ENCODE measurements at regions not wholly inside any gene's neighbourhood (a gene's known extent, or its start where the extent isn't known, plus 50 kb on each side); places are given as distances from the start of the nearest gene placed in this dataset.
A peak's percentile ranks its signal among the peaks of the same experiment; 100 is the strongest.

DNA sequence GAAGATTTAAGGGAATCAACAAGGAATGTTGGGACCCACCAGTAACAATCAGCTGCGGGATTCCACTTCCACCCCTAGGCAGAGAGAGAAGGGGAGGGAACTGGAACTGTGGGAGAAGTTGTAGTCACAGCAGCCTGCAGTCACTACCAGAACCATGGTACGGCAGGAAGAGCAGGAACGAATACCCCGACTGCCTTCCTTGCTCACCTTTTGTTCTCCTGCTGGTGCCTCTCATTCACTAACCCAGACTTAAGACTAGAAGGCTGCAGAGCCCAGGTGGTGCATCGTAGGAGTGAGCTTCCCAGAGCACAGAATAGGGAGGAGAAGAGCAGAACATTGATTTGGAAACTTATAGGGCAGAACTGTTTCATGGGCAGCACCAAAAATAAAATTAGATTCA lies 154.2 kb downstream of the DYRK2 start:
- DNase-seq (ENCODE audit: low spot score in 2 of 2) (no peak), ATAC-seq (no peak)
- H3K27ac Mint-ChIP-seq = no peak overlapping the region
- peaks cover 7% of the 10 kb centered on the region for H3K4me1 Mint-ChIP-seq
- no peak overlapping the region for H3K4me3 Mint-ChIP-seq
- no peaks in the 10 kb centered on the region for H3K36me3 Mint-ChIP-seq
- H3K9me3 Mint-ChIP-seq = no peaks in the 10 kb centered on the region

DNA sequence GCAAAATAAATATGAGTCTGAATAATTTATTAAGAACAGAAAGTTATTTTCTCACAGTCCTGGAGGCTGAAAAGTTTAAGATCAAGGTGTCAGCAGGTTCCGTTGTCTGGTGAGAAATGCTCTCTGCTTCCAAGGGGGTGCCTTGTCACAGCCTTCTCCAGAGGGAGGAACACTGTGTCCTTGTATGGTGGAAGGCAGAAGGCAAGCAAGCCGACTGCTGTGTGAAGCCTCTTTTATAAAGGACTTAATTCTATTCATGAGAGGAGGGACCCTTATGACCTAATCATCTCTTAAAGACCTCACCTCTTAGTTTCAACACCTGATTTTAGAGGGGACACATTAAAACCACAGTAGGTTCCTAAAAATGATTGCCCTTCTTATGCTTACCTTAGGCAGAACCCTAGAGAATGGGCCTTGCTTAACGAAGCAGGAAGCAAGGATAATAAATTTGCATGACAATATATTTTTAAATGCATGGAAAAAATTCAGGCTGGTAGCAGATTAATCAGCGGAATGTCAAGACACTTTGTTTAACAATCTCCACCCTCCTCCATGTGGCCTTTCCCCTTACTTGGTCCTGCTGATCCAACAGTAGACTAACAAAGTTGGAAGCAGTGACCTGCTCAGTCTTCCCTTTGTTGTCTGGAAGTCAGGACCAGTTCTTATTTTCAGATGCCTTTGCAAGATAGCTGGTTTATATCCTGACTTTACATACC lies 154.9 kb downstream of the DYRK2 start:
- H3K36me3 Mint-ChIP-seq = no peaks in the 10 kb centered on the region
- no peaks in the 10 kb centered on the region for H3K9me3 Mint-ChIP-seq
- H3K4me1 Mint-ChIP-seq = peaks cover 7% of the 10 kb centered on the region
- DNase-seq (ENCODE audit: low spot score in 2 of 2) = no peak
- no peak overlapping the region for H3K27ac Mint-ChIP-seq
- no peak overlapping the region for H3K4me3 Mint-ChIP-seq
- no peak for ATAC-seq

DNA sequence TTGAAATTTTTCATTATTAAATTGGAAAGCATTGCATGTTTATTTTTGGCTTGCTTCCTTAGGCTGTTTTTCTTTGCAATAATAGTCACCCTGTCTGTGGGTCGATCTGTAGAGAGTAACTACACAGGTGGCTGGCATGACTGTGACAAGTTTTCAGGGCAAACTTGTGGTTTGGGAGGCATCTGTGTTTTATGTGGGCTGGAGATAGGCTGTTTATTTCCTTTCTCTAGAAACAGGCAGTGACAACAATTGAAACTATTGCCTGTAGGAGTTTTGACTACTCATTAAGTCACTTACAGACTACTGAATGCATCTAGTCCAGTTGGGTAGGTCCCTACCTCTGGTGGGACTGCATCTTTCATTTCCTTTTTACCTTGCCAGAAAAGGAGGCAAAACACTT lies 155.6 kb downstream of the DYRK2 start:
- Mint-ChIP-seq H3K4me1 (peaks cover 5% of the 10 kb centered on the region), H3K36me3 (no peaks in the 10 kb centered on the region), H3K27ac (no peak overlapping the region), H3K4me3 (no peak overlapping the region), H3K9me3 (no peaks in the 10 kb centered on the region)
- DNase-seq (ENCODE audit: low spot score in 2 of 2) = peak in 1 of 2 donors; percentile 58
- ATAC-seq = peak; percentile 97

DNA sequence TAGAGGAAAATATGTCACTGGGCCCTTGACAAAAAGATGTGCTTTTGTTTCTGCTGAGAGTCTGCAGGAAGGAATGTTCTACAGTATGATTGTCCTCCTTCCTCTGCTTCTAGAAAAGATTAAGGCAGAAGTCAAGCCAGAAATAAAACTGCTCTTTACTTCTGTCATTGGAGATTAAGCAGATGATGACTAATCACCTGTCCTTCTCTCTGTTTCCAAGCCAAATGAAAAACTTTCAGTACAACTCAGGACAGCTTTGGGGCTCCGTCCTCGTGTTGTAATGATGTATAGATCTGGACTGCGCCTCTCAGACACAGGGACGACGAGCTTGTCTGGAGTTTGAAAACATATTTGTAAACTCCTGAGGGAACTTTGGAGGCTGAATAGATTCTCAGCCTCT lies 159.3 kb downstream of the DYRK2 start:
- Mint-ChIP-seq H3K27ac (no peak overlapping the region), H3K4me3 (no peak overlapping the region), H3K36me3 (no peaks in the 10 kb centered on the region), H3K9me3 (no peaks in the 10 kb centered on the region), H3K4me1 (no peaks in the 10 kb centered on the region)
- ATAC-seq (no peak), DNase-seq (ENCODE audit: low spot score in 2 of 2) (no peak)

DNA sequence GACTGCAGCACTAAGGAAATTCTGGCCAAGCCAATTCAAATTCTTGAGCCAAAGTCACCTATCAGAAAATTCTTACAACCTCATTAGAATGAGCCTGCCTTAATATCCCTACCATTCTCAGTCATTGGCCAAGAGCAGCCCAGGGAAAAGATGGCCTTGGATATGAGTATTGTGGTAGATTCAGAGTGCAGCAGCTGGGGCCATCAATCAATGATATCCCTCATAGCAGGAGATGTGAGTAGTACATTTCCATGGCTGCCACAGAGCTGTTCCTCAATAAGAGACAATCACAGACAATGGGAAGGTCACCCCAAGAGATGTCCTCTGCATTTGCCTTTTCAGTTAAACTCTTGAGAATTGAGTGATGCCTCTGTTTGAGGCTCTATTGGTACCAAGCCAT lies 161.6 kb downstream of the DYRK2 start:
- no peaks in the 10 kb centered on the region for H3K36me3 Mint-ChIP-seq
- H3K4me1 Mint-ChIP-seq = no peaks in the 10 kb centered on the region
- no peak overlapping the region for H3K4me3 Mint-ChIP-seq
- ATAC-seq (no peak), DNase-seq (ENCODE audit: low spot score in 2 of 2) (no peak)
- no peak overlapping the region for H3K27ac Mint-ChIP-seq
- H3K9me3 Mint-ChIP-seq = peaks cover 3% of the 10 kb centered on the region

DNA sequence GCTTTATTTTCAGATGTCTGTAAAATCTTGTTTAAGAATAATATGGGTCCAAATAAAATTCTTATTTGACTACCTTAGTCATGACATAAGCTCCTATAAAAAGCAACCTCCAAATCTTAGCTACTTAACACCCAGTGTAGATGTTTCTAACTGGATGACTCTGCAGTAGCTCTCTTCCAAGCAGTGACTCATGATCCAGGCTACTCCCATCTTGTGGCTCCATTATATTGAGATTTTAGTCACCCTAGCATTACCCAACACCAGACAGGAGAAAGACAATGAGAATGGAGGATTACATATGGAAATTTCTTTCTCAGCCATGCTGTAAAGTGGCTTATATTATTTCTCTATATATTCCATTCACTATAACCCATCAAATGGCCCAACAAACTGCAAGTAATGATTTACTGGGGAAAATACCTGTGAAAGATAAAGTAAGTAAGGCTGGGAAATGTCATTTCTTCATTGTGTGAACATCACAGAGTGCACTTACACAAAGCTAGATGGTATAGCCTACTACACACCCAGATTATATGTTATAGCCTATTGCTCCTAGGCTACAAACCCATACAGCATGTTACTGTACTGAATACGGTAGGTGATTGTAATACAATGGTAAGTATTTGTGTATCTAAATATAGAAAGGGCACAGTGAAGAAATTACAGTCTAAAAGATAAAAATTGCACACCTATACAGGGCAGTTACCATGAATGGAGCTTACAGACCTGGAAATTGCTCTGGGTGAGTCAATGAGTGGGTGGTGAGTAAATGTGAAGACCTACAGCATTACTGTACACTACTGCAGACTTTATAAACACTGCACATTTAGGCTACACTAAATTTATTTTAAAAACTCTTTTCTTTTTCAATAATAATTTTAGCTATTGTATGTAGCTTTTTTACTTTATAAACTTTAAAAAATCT lies 163.2 kb downstream of the DYRK2 start:
- ATAC-seq (peak; percentile 72), DNase-seq (ENCODE audit: low spot score in 2 of 2) (no peak)
- H3K9me3 Mint-ChIP-seq = peaks cover 8% of the 10 kb centered on the region
- no peak overlapping the region for H3K4me3 Mint-ChIP-seq
- no peak overlapping the region for H3K27ac Mint-ChIP-seq
- no peaks in the 10 kb centered on the region for H3K4me1 Mint-ChIP-seq
- H3K36me3 Mint-ChIP-seq = no peaks in the 10 kb centered on the region

DNA sequence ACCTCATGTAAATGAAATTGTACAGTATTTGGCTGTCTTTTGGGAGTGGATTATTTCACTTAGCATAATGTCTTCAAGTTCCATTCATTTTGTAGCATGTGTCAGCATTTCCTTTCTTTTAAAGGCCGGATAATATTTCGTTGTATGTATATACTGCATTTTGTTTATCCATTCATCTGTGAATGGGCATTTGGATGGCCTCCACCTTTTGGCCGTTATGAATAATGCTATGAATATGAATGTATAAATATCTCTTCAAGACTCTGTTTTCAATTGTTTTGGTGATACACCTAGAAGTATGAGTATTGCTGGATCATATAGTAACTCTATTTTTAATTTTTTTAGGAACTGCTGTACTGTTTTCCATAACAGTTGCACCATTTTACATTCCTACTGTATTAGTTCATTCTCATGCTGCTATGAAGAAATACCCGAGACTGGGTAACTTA lies 164.9 kb downstream of the DYRK2 start:
- DNase-seq (ENCODE audit: low spot score in 2 of 2) = no peak
- no peaks in the 10 kb centered on the region for H3K4me1 Mint-ChIP-seq
- no peaks in the 10 kb centered on the region for H3K36me3 Mint-ChIP-seq
- ATAC-seq = no peak
- H3K27ac Mint-ChIP-seq = no peak overlapping the region
- no peak overlapping the region for H3K4me3 Mint-ChIP-seq
- peaks cover 8% of the 10 kb centered on the region for H3K9me3 Mint-ChIP-seq

DNA sequence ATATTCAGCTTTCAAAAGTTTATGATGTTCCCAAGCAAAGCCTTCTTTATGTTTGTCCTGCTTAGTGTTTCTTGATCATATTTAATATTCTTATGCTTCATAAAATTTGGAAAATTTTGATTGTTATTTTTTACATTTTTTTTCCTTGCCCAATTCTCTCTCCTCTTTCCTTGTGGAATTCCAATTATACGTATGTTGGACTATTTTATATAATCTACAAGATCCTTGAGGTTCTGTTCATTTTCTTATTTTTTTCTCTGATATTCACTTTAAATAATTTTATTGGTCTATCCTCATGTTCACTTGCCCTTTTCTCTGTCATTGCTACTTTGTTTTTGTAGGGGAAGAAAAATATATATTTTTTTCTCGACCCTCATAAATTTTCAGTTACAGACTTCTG lies 167.7 kb downstream of the DYRK2 start:
- H3K4me3 Mint-ChIP-seq = no peak overlapping the region
- DNase-seq (ENCODE audit: low spot score in 2 of 2) = no peak
- no peak overlapping the region for H3K27ac Mint-ChIP-seq
- no peaks in the 10 kb centered on the region for H3K4me1 Mint-ChIP-seq
- ATAC-seq = no peak
- H3K36me3 Mint-ChIP-seq = no peaks in the 10 kb centered on the region
- peaks cover 8% of the 10 kb centered on the region for H3K9me3 Mint-ChIP-seq

DNA sequence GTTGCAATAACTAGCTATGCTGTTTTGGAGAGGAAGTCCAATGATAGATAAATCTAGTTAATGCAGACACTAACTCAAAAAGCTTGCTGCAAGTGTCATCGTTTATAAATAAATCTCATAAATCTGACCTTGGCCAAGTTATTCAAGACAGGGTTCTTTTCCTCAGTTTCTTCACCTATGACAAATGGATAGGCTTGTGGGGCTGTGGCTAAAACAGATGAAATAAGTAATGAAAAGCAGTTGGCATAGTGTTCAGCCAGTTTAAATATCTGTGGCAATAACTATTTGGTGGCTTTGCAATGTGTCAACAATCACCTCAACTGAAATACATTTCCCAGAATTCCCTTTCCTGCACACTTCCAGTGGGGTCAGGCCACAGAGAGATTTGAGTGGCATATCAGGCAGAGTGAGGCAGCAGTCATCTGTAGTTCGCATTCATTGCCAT lies 169.9 kb downstream of the DYRK2 start:
- H3K27ac Mint-ChIP-seq = no peak overlapping the region
- DNase-seq (ENCODE audit: low spot score in 2 of 2) (no peak), ATAC-seq (no peak)
- no peaks in the 10 kb centered on the region for H3K4me1 Mint-ChIP-seq
- H3K36me3 Mint-ChIP-seq = no peaks in the 10 kb centered on the region
- H3K4me3 Mint-ChIP-seq = no peak overlapping the region
- peaks cover 8% of the 10 kb centered on the region for H3K9me3 Mint-ChIP-seq

DNA sequence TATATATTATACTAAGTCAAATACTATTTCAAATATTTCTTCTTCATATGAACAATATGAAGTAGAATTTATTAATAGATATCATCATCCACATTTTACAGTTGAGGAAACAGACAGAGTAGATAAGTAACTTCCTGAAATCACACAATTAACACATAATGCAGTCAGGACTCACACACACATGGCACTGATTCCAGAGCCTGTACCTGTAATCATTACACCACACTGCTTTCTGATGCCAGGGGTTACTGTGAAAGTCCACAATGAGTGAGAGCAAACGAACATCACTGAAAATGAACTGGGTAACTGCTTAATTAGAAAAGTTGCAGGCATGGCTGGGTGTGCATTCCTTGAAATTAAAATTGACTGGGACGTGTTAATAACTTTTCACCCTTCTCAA lies 169.3 kb upstream of the IFNG-AS1 start:
- ATAC-seq = no peak
- peaks cover 6% of the 10 kb centered on the region for H3K9me3 Mint-ChIP-seq
- H3K36me3 Mint-ChIP-seq = no peaks in the 10 kb centered on the region
- no peak for DNase-seq (ENCODE audit: low spot score in 2 of 2)
- H3K27ac Mint-ChIP-seq = no peak overlapping the region
- H3K4me1 Mint-ChIP-seq = no peaks in the 10 kb centered on the region
- no peak overlapping the region for H3K4me3 Mint-ChIP-seq

DNA sequence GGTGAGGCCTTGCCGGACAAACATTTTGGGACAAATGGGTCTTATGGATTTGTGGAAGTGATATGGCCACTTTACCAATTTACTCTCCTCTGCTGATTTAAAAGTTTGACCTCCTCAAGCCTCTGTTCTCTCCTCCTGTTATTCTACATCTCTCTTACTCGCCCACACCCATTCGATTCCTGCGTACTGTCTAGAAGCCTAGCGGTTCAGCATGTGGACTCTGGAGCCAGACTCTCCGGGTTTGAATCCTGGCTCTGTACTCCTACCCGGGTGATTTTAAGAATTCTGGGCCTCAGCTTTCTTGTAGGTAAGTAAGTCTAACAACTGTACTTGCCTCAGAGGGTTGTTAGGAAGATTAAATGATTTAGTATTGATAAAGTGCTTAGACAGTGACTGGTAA lies 168.6 kb upstream of the IFNG-AS1 start:
- no peak for DNase-seq (ENCODE audit: low spot score in 2 of 2)
- peaks cover 6% of the 10 kb centered on the region for H3K9me3 Mint-ChIP-seq
- no peaks in the 10 kb centered on the region for H3K4me1 Mint-ChIP-seq
- no peak overlapping the region for H3K27ac Mint-ChIP-seq
- H3K4me3 Mint-ChIP-seq = no peak overlapping the region
- ATAC-seq = no peak
- no peaks in the 10 kb centered on the region for H3K36me3 Mint-ChIP-seq

DNA sequence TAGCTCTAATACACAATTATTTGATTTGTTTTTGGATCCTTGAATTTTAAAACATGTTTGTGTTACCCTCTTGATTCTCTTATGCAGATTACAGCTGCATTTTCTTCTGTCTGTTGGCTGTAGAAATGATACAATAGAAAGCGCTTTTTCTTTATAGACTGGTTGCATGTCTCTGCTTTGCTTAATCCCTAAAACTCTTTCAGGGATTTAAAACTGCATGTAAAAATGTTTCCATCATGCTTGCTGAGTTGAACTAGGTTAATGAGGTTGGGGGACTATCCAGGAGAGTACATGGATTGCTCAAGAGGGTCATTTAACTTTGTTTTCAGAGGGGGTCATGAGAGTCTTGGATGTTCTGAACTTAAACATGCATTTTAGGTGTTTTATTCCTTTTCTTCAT lies 166.4 kb upstream of the IFNG-AS1 start:
- ATAC-seq = no peak
- no peaks in the 10 kb centered on the region for H3K36me3 Mint-ChIP-seq
- DNase-seq (ENCODE audit: low spot score in 2 of 2) = no peak
- H3K27ac Mint-ChIP-seq = no peak overlapping the region
- H3K4me3 Mint-ChIP-seq = no peak overlapping the region
- H3K9me3 Mint-ChIP-seq = no peaks in the 10 kb centered on the region
- H3K4me1 Mint-ChIP-seq = peaks cover 8% of the 10 kb centered on the region

DNA sequence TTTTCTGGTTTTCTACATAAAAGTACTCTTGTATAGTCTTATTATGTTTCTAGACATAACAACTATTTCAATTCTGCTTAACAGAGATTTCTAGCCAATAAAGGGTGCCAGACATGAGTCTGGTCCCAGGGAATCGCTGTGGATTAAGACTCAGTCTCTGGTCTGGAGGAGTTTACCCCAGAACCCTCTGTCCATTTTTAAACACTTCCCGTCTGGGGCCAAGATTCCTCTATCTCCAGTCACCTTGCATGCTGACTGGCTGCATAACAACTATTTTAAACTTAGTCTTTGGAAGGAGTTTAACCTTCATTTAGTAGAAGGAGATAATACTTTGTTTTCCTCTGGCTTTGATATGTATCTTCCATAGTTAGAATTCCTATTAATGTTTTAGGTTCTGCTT lies 163.1 kb upstream of the IFNG-AS1 start:
- Mint-ChIP-seq H3K9me3 (no peaks in the 10 kb centered on the region), H3K27ac (no peak overlapping the region), H3K36me3 (no peaks in the 10 kb centered on the region), H3K4me1 (peaks cover 19% of the 10 kb centered on the region), H3K4me3 (no peak overlapping the region)
- no peak for DNase-seq (ENCODE audit: low spot score in 2 of 2)
- no peak for ATAC-seq

DNA sequence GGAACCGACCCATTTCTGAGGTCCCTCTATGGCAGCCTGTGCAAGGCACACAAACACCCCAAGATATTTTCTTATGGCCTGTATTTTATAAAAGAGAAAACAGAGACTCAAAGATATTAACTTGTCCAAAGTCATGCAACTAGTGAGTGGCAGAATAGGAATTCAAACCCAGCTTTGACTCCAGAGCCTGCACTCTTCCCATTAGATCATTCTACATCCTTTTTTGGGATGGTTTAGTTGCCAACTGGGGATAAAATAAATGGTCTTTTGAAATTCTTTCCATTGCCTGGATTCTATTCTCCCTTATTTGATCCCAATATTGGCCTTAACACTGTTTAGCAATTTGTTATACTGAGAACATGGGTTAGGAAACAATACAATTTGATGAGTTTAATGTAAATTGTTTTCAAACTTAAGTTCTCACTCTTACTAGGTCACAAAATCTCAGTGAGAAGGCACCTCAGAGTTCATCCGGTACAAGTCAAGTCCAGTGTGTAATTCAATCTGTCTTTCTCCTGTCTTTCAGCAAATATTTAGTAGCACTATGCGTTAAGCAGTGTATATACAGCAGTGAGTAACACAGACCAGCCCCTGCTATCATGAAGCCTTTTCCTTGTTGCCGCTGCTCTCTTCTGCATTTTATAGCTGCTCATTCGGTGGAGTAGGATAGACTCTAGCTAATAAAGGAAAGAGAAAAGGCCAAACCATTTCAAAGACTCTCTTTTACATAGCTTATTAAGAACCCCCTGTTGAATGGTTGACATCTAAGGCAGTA lies 162.1 kb upstream of the IFNG-AS1 start:
- ATAC-seq (no peak), DNase-seq (ENCODE audit: low spot score in 2 of 2) (no peak)
- Mint-ChIP-seq H3K27ac (peak overlapping the region; percentile 66), H3K36me3 (no peaks in the 10 kb centered on the region), H3K4me1 (peaks cover 19% of the 10 kb centered on the region), H3K4me3 (peak overlapping the region; percentile 51), H3K9me3 (no peaks in the 10 kb centered on the region)

DNA sequence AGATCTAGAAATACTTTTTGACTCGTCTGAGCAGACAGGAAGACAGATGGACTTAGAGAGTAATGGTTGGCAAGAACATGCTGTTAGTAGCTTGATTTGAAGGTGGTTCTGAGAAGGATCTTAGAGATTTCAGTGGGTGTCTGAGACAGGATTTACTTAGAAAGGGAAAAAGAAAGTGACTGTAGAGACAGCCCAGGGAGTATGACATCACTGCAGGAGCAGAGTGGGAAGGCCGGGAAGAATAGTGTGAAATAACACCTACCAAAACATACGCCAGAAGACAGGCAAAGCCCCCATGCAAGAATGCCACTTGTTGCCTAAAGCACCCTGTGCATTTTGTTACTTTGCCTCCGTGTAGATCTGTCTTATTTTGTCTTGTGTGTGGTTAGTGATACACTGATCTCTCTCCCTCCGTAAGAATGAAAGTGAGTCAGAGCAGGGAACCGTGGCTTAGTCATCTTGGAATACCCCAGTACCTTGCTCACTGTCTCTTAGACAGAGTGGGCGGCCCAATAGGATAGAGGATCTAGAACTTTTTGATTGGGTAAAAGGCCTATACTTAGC lies 161.3 kb upstream of the IFNG-AS1 start:
- H3K27ac Mint-ChIP-seq = peak overlapping the region; percentile 66
- ATAC-seq (peak; percentile 100), DNase-seq (ENCODE audit: low spot score in 2 of 2) (peak; percentile 17 to 77)
- H3K36me3 Mint-ChIP-seq = no peaks in the 10 kb centered on the region
- peaks cover 19% of the 10 kb centered on the region for H3K4me1 Mint-ChIP-seq
- H3K4me3 Mint-ChIP-seq = peak overlapping the region; percentile 51
- H3K9me3 Mint-ChIP-seq = no peaks in the 10 kb centered on the region

Measured in stimulated activated effector memory CD8-positive, alpha-beta T cell treated with anti-CD3 and anti-CD28 coated beads, Interleukin-12 subunit alpha, Interleukin-12 subunit beta, amount 100 ng/mL, for 72 hours (primary cell).